PC-9 (cell line): ENCODE measurements at regions not wholly inside any gene's neighbourhood (a gene's known extent, or its start where the extent isn't known, plus 50 kb on each side); places are given as distances from the start of the nearest gene placed in this dataset.

Experiments used
- BruUV-seq: library from RNA; stranded (reverse); fragments of 400-500 nt; replicated peaks from 2 replicates; lab custom pipeline; 2021; lab: Mats Ljungman, UMichigan
- CTCF ChIA-PET: fragments of 300-600 bp; sonication (Branson Sonifier 250); formaldehyde crosslinking; loops from one replicate; lab custom pipeline; 2022; ENCODE audit warnings: antibody characterized with exemption; lab: Charles Lee
- POLR2A ChIA-PET: fragments of 300-600 bp; sonication (Branson Sonifier 250); formaldehyde crosslinking; loops from one replicate; lab custom pipeline; 2022; ENCODE audit warnings: antibody characterized with exemption; ENCODE audit not compliant: unreplicated experiment; lab: Charles Lee
- DNase-seq, 2 experiments: peaks; one replicate each; pipeline versions ENCODE4 v3.0.0 to v3.0.0-alpha.2; 2015 to 2022; ENCODE audit warnings: mixed read lengths in 1 of 2
- H2AFZ ChIP-seq: fragments of 200-600 bp; sonication (generic); 2 replicates; pipeline ENCODE4 v1.8.1; 2017; ENCODE audit warnings: antibody characterized with exemption
- H3F3A ChIP-seq: fragments of 200-600 bp; sonication (generic); 2 replicates; pipeline ENCODE4 v1.8.1; 2017; ENCODE audit warnings: antibody characterized with exemption, mild to moderate bottlenecking, low read depth; ENCODE audit not compliant: insufficient read depth
- H3K27ac ChIP-seq: fragments of 200-600 bp; sonication (generic); 2 replicates; pipeline ENCODE4 v1.6.1; 2016; ENCODE audit warnings: mixed run types
- H3K27me3 ChIP-seq: fragments of 200-600 bp; sonication (generic); 2 replicates; pipeline ENCODE4 v1.6.1; 2016; ENCODE audit warnings: low read depth, mixed run types; ENCODE audit not compliant: insufficient read depth
- H3K36me3 ChIP-seq: fragments of 200-600 bp; sonication (generic); 2 replicates; pipeline ENCODE4 v1.6.1; 2016; ENCODE audit warnings: low read depth, mixed run types
- H3K4me1 ChIP-seq: fragments of 200-600 bp; sonication (generic); replicated peaks from 2 replicates; pipeline ENCODE4 v1.6.1; 2016; ENCODE audit warnings: mixed run types; ENCODE audit not compliant: insufficient read depth
- H3K4me2 ChIP-seq: fragments of 200-600 bp; sonication (generic); 2 replicates; pipeline ENCODE4 v1.6.1; 2017; ENCODE audit warnings: mixed run types
- H3K4me3 ChIP-seq: fragments of 200-600 bp; sonication (generic); 2 replicates; pipeline ENCODE4 v1.6.1; 2016; ENCODE audit warnings: mixed run types
- H3K79me2 ChIP-seq: fragments of 200-600 bp; sonication (generic); 2 replicates; pipeline ENCODE4 v1.6.1; 2017; ENCODE audit warnings: low read depth, mixed run types
- H3K9me2 ChIP-seq: fragments of 200-600 bp; sonication (generic); 2 replicates; pipeline ENCODE4 v1.8.1; 2017; ENCODE audit warnings: mild to moderate bottlenecking; ENCODE audit not compliant: insufficient read depth
- H3K9me3 ChIP-seq: fragments of 200-600 bp; sonication (generic); 2 replicates; pipeline ENCODE4 v1.8.1; 2016; ENCODE audit warnings: low read depth; ENCODE audit not compliant: insufficient read depth
- H4K20me1 ChIP-seq: fragments of 200-600 bp; sonication (generic); 2 replicates; pipeline ENCODE4 v1.8.1; 2017; ENCODE audit not compliant: insufficient read depth
- EZH2 ChIP-seq: fragments of 200-600 bp; sonication (generic); IDR thresholded peaks from 2 replicates; pipeline ENCODE4 v1.8.0; 2017; ENCODE audit warnings: antibody characterized with exemption, low read depth
- intact Hi-C: fragments of 100-400 bp; cut with micrococcal nuclease; formaldehyde crosslinking; loops from one replicate; pipeline ENCODE4 v1.10.0; 2022; ENCODE audit not compliant: unreplicated experiment
- TF ChIP-seq, protein P1 (sequence below): fragments of 200-600 bp; sonication (generic); conservative IDR thresholded peaks from 2 replicates; pipeline ENCODE4 v1.6.1; 2017; ENCODE audit warnings: mixed run types, antibody characterized with exemption, mild to moderate bottlenecking, moderate library complexity

DNA sequence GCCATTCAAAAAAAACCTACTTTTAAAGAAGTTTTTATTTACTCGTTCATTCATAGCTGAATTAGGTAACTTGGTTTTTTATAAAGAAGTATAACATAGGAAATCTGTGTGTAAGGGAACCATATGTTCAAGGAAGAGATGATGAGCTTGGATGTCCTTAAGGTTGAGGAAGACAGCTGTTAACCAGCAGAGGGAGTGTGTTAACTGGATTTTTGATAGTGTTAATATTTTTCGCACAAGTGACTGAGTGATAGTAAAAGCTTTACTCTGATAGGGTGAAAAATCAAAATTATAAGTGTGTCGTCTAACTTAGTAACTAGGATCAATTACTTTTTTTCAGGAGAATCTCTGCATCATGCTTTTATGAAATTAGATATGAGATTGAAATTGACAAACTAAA lies 134.7 kb downstream of the ARL5B start:
- Histone ChIP-seq H3K79me2 (no peaks in the 10 kb centered on the region), H3K9me2 (no peaks in the 10 kb centered on the region), H2AFZ (no peak overlapping the region), H3K27ac (no peak overlapping the region), H3K4me1 (no peaks in the 10 kb centered on the region), H3K4me3 (no peak overlapping the region), H3K4me2 (no peak overlapping the region), H4K20me1 (no peaks in the 10 kb centered on the region), H3K27me3 (no peaks in the 10 kb centered on the region), H3K9me3 (no peaks in the 10 kb centered on the region), H3K36me3 (no peaks in the 10 kb centered on the region), H3F3A (no peaks in the 10 kb centered on the region)
- DNase-seq, result no peak
- no TSS peak for BruUV-seq
- ChIA-PET POLR2A (no interaction called here), CTCF (no interaction called here)
- TF ChIP-seq EZH2, result no peak
- TF ChIP-seq, protein P1, sequence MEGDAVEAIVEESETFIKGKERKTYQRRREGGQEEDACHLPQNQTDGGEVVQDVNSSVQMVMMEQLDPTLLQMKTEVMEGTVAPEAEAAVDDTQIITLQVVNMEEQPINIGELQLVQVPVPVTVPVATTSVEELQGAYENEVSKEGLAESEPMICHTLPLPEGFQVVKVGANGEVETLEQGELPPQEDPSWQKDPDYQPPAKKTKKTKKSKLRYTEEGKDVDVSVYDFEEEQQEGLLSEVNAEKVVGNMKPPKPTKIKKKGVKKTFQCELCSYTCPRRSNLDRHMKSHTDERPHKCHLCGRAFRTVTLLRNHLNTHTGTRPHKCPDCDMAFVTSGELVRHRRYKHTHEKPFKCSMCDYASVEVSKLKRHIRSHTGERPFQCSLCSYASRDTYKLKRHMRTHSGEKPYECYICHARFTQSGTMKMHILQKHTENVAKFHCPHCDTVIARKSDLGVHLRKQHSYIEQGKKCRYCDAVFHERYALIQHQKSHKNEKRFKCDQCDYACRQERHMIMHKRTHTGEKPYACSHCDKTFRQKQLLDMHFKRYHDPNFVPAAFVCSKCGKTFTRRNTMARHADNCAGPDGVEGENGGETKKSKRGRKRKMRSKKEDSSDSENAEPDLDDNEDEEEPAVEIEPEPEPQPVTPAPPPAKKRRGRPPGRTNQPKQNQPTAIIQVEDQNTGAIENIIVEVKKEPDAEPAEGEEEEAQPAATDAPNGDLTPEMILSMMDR, result peak; percentile 36
- intact Hi-C loops, result no loop called here

DNA sequence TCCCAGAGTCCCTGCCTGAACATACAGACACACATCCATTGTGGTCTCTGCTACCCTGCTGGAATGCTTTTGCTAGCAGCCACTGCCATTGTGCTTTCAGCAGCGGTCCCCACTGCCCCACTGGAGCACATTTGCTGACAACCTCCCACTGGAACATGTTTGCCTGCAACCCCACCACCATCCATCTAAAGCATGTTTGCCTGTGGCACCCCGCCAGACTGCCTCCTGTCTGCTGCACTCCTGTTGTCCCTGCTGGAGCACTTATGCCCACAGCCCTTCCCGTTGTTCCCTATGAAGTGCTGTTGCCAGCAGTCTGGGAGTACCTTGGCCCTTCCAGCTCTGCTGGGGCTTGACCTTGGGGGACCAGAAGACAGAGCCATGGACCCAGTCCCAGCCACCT lies 136.3 kb downstream of the ARL5B start:
- H3K79me2 ChIP-seq, result no peaks in the 10 kb centered on the region
- no peak overlapping the region for H3K4me2 ChIP-seq
- H3K27ac ChIP-seq, result no peak overlapping the region
- H3K9me3 ChIP-seq, result no peaks in the 10 kb centered on the region
- no peak for DNase-seq
- intact Hi-C loops, result no loop called here
- H3K27me3 ChIP-seq, result no peaks in the 10 kb centered on the region
- no peaks in the 10 kb centered on the region for H3K4me1 ChIP-seq
- no peak overlapping the region for H2AFZ ChIP-seq
- no peaks in the 10 kb centered on the region for H3K36me3 ChIP-seq
- POLR2A ChIA-PET, result no interaction called here
- H3F3A ChIP-seq, result no peaks in the 10 kb centered on the region
- CTCF ChIA-PET, result no interaction called here
- no TSS peak for BruUV-seq
- TF ChIP-seq, protein P1, result no peak
- TF ChIP-seq EZH2, result no peak
- H4K20me1 ChIP-seq, result no peaks in the 10 kb centered on the region
- H3K9me2 ChIP-seq, result no peaks in the 10 kb centered on the region
- H3K4me3 ChIP-seq, result no peak overlapping the region

DNA sequence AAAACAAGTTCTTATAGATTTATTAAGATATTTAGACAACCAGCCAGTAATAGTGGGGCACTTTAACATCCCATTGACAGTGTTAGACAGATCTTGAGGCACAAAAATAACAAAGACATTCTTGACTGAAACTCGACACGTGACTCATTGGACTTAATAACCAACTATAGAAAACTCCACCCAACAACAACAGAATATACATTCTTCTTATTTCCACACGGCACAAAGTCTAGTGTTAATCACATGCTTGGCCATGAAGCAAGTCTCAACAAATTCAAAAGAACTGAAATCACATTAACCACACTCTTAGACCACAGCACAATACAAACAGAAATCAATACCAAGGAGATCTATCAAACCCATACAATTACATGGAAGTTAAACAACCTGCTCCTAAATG lies 138.1 kb downstream of the ARL5B start:
- no peaks in the 10 kb centered on the region for H4K20me1 ChIP-seq
- ChIA-PET POLR2A (no interaction called here), CTCF (no interaction called here)
- no peaks in the 10 kb centered on the region for H3K36me3 ChIP-seq
- BruUV-seq, result no TSS peak
- H3K4me1 ChIP-seq, result no peaks in the 10 kb centered on the region
- no peaks in the 10 kb centered on the region for H3K9me3 ChIP-seq
- H2AFZ ChIP-seq, result no peak overlapping the region
- DNase-seq, result no peak
- H3K27ac ChIP-seq, result no peak overlapping the region
- H3K9me2 ChIP-seq, result no peaks in the 10 kb centered on the region
- H3F3A ChIP-seq, result no peaks in the 10 kb centered on the region
- H3K27me3 ChIP-seq, result no peaks in the 10 kb centered on the region
- intact Hi-C loops, result no loop called here
- TF ChIP-seq, protein P1, result no peak
- no peak for TF ChIP-seq EZH2
- no peak overlapping the region for H3K4me2 ChIP-seq
- no peak overlapping the region for H3K4me3 ChIP-seq
- no peaks in the 10 kb centered on the region for H3K79me2 ChIP-seq
